GM13976 (cell line): ENCODE measurements at regions not wholly inside any gene's neighbourhood (a gene's known extent, or its start where the extent isn't known, plus 50 kb on each side); places are given as distances from the start of the nearest gene placed in this dataset.

Experiments used
- DNase-seq: peaks from one replicate; pipeline ENCODE4 v3.0.0; 2012; ENCODE audit warnings: low spot score
- in situ Hi-C: fragments of 300-500 bp; cut with MboI; formaldehyde crosslinking; loops from one replicate; pipeline ENCODE4 v1.12.0; 2022; ENCODE audit warnings: low sequenced_read_pairs, mixed read lengths, inconsistent platforms; ENCODE audit not compliant: unreplicated experiment
- TF ChIP-seq, protein P1 (sequence below): IDR thresholded peaks from 2 replicates; pipeline ENCODE4 v1.5.1; 2012; ENCODE audit warnings: borderline replicate concordance, mild to moderate bottlenecking; ENCODE audit not compliant: insufficient read depth; ENCODE audit errors: extremely low read depth, missing control alignments, control extremely low read depth

DNA sequence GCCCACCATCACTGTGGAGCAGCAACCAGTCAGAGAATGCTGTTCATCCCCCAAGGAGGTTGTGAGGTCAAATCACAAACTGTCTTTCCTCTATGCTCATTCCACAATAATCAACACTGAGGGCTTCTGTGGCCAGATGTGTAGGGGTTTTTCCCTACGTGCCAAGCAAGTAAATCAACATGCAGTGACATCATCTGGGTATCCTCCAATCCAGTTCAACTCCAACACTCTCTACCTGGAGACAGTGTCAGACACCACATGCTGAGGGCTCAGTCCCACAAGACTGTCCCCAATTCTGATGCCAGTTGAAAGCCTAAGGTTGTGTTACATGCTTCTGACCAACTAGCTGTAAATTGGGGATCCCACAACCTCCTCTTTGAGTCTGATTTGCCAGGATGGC lies 57.3 kb upstream of the DMRT1 start:
- TF ChIP-seq, protein P1, sequence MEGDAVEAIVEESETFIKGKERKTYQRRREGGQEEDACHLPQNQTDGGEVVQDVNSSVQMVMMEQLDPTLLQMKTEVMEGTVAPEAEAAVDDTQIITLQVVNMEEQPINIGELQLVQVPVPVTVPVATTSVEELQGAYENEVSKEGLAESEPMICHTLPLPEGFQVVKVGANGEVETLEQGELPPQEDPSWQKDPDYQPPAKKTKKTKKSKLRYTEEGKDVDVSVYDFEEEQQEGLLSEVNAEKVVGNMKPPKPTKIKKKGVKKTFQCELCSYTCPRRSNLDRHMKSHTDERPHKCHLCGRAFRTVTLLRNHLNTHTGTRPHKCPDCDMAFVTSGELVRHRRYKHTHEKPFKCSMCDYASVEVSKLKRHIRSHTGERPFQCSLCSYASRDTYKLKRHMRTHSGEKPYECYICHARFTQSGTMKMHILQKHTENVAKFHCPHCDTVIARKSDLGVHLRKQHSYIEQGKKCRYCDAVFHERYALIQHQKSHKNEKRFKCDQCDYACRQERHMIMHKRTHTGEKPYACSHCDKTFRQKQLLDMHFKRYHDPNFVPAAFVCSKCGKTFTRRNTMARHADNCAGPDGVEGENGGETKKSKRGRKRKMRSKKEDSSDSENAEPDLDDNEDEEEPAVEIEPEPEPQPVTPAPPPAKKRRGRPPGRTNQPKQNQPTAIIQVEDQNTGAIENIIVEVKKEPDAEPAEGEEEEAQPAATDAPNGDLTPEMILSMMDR = no peak
- in situ Hi-C loops = no loop called here
- no peak for DNase-seq

DNA sequence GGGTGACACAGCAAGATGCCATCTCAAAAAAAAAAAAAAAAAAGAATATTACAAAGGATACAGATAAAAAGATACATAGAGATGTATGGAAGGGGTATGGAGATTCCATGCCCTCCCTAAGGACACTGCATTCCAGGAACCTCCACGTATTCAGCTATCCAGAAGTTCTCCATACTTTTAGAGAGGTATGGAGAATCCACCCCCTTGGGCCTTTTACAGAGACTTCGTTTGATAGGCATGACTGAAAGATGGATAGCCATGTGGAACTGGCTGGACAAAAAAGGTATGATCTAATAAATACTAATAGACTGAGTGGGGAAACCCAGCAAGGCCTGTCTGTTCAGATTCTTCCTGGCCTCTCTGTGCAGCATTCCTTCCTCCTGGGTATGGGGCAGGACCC lies 56.6 kb upstream of the DMRT1 start:
- DNase-seq = no peak
- TF ChIP-seq, protein P1 = no peak
- in situ Hi-C loops = no loop called here

DNA sequence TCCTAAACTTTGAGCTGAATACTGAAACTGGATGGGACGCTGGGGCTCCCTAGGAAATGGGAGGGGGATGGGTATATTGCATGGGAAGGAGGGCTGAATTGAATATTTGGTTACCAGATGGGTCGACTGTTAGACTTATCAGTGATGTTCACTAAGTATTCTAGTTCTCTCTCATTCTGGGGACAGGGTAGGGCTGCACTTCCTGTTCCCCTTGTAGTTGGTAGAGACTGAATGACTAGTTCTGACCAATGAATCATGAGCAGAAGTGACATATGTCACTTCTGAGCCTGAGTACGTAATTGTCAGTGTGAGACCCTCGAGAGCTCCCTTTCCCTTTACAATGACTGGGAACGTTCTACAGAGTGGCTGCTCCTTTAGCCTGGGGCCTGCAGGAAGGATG lies 55.5 kb upstream of the DMRT1 start:
- in situ Hi-C loops = no loop called here
- TF ChIP-seq, protein P1 = no peak
- DNase-seq = no peak

DNA sequence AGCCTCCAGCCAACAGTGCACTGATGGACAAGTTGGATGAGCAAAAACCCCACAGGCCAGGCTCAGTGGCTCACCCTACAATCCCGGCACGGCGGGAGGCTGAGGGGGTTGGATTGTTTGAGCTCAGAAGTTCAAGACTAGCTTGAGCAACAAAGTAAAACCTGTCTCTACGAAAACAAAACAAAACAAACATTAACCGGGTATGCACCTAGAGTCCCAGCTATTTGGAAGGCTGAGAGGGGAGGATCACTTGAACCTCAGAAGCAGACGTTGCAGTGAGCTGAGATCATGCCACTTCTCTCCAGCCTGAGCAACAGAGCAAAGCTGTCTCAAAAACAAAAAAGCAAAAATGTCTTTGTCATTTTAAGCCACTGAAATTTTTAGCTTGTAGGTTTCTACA lies 55.1 kb upstream of the DMRT1 start:
- in situ Hi-C loops = no loop called here
- TF ChIP-seq, protein P1 = no peak
- DNase-seq = no peak

DNA sequence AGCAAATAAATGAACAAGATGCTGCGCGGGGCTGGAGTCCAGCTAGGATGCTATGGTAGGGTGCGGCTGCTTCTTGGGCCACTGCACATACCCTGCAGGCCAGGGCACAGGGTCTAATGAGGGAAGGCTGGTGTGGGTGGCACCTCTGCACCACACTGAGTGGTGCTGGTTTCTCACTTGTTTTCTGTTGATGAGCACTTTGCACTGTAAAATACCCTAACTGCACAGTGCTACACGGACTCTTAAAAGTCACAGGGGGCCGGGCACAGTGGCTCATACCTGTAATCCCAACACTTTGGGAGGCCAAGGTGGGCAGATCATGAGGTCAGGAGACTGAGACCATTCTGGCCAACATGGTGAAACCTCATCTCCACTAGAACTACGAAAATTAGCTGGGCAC lies 52.7 kb upstream of the DMRT1 start:
- DNase-seq = no peak
- TF ChIP-seq, protein P1 = no peak
- in situ Hi-C loops = no loop called here
